SKM-1 (cell line): ENCODE measurements at regions not wholly inside any gene's neighbourhood (a gene's known extent, or its start where the extent isn't known, plus 50 kb on each side); places are given as distances from the start of the nearest gene placed in this dataset.
"Not testable (repeated sequence)": the region's sequence is repeated elsewhere in the genome, so short reads cannot be mapped to it uniquely, and the experiment has no call there.

Experiments
- DNase-seq: peaks from one replicate; lab custom pipeline; 2025; ENCODE audit not compliant: unreplicated experiment; lab: John Stamatoyannopoulos, UW

GRCh38 chr22:26804315-26804714 lies 146.9 kb downstream of the MIAT start:
- no peak for DNase-seq

- DNase-seq, result no peak
Measured at GRCh38 chr22:26804911-26805539, 147.6 kb downstream of the MIAT start.

- DNase-seq, result no peak
Measured at GRCh38 chr22:26806445-26807175, 149.2 kb downstream of the MIAT start.

DNA sequence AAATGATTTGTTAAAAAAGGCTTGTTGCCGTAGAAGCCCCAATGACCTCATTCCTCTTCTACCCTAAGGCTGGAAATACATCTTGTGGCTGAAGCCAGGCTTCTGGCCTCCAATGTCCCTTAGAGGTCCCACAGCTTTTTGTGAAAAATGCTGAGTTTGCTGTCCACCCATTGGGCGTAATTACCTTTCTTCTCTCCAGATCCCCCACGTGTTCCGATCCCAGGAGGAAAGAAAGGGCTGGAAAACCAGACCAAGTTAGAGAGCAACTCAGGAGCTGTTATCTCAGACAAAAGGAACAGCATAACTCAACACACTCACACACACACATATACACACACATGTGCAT lies 154.2 kb downstream of the MIAT start:
- DNase-seq, result no peak

GRCh38 chr22:26812731-26813130 lies 155.3 kb downstream of the MIAT start:
- no peak for DNase-seq

- no peak for DNase-seq
Measured at GRCh38 chr22:26816726-26817125, 159.3 kb downstream of the MIAT start.

GRCh38 chr22:26817926-26818325 lies 160.5 kb downstream of the MIAT start:
- DNase-seq, result no peak

GRCh38 chr22:26821854-26822253 lies 164.5 kb downstream of the MIAT start:
- DNase-seq, result no peak

DNA sequence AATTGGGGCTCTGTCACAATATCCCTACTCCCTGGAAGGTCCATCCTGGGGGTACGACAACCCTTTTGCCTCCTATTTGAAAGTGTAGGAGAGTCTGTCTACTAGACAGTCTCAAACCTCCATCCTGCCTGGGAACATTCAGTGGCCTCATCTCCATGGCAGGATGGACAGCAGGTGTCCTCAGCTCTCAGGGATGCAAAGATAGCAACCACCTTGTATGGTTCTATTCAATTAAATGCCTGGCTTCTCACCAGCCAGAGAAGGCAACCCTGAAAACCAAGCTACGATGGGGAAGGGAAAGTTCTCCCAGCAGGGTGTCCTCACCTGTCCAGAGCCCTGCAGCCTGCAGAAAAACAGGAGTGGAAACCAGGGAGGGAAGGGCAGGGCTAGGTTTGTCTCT lies 164.9 kb downstream of the MIAT start:
- no peak for DNase-seq

DNA sequence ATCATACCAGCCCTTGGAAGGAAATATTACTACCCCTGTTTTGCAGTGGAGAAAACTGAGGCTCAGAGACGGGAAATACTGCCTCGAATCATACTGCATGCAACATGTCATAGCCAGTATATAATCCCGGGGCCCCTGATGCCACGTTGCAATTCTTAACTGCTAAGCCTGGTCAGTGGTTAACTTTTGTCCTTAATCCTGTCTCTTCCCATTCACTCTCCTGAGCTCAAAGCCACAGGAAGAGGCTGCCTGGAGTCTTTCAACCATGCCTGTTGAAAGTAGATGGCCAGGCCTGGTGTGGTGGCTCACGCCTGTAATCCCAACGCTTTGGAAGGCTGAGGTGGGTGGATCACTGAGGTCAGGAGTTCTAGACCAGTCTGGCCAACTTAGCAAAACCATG lies 166.6 kb downstream of the MIAT start:
- DNase-seq, result no peak

DNA sequence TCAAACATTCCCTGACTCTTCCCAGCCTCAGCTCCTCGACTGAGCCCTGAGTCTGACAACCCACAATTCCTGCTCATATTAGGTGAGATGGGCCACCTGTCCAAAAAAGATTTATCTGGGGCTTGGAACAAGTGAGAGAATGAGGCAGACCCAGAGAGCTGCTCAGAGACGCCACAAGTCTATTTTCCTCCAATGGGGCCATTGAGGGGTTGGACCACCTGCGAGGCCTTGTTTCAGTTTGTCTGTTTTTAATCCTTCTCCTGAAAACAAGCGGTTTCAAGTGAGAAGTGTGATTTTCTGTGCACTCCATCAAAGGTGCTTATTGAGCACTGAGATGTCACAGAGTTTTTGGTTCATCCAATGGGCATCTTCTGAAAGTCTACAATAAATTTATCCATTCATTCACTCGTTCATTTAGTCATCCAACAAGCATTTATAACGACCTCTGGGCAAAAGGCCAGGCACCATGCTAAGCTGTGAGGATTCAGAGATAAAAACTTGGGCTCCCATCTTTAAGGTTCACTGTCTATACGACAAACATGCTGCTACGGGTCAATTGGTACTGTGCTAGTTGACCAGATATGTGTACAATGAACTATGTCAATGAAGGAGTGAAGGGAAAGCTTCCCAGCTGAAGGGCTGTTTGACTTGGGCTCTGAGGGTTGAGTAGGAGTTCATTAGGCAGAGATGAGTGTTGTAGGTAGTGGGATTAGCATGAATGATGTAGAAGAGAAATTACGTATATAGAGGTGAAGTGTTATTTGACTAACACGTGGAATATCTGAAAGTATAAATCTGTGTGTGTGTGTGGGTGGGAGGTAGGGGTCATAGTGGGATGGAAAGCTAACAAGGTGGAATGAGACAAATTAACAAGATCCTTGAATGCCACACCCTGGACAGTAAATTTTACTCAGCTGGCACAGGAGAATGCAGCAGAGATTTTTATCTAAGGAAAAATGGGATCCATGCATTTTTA lies 168.9 kb downstream of the MIAT start:
- DNase-seq, result no peak

- DNase-seq, result no peak
Measured at GRCh38 chr22:26827611-26828010, 170.2 kb downstream of the MIAT start.

DNA sequence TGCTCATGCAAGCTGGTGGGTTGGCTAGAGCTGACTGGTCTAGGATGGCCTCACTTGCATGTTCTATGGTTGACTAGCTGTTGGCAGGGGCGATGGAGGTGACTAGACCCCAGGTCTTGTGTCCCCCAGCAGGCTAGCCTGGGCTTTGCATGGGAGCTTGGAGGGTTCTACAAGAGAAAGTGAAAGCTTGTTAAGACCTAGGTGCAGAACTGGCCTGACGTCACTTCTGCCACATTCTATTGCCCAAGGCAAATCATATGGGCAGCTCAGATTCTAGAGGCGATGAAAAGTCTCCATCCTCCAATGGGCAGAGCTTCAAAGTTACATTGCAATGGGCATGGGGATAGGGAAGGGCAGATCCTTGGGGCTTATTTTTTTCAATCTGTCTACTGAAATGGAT lies 170.9 kb downstream of the MIAT start:
- DNase-seq, result no peak

- no peak for DNase-seq
Measured at GRCh38 chr22:26830837-26831236, 173.4 kb downstream of the MIAT start.

DNA sequence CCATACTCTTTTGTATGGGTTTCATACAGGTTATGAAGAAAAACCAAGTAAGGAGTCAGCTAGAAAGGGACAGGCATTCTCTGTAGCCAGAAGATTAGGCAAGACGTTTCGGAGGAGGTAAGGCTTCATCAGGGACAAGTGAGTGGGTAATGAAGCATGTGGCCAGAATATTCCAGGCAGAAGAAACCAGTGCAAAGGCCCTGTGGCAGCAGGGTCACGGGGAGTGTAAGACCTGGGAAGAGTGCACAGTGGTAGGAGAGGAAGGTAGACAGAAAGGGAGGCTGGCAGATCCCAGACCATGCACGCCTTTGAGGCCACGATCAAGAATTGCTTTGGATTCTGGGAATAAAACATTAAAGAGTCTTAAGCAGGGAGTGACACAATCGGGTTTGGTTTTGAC lies 177.6 kb downstream of the MIAT start:
- DNase-seq, result no peak

DNA sequence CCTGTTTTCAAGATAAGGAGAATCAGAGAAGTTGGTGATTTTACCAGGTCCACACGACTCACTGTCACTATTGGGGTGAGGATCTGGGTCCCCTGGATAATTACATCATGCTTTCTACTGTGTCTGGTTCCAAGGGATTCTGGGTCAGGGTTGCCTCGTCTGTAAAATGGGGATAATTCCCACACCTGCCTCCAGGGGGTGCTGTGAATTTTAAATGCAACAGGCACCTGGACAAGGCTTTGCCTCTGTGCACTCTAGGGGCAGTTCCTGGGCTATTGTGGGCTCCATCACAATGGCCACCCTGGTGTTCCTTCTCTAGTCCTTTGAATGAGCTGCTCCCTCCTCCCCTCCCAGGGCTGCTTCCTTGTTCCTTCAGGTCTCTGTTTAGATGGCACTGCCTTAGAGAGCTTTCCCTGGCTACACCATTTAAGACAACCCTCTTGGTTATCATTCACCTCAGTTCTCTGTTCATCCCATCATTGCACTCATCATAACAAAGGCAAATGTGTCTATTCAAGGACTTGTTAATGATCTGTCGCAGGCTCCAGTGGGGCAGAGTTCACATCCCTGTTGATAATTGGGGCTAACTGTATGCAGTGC lies 178.6 kb downstream of the MIAT start:
- peak; percentile 12 for DNase-seq

- DNase-seq, result no peak
Measured at GRCh38 chr22:26837784-26838470, 180.5 kb downstream of the MIAT start.

DNA sequence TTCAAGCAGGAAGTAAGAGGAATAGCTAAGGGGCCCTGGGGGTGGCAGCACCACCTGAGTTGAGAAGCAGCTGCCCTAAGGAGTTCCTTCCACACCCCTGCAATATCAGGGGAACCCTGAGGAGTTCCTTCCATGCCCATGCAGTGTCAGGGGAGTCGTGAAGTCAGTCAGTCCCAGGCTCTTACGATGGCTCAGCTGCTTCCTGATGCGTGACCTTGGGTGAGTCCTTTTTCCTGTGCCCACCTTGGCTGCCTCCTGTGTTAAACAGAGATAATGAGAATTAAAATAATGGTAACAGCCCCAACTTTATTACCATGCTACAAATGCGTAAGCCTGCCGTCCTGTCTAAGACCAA lies 181.1 kb downstream of the MIAT start:
- DNase-seq, result no peak

GRCh38 chr22:26839216-26839615 lies 181.8 kb downstream of the MIAT start:
- DNase-seq, result no peak

DNA sequence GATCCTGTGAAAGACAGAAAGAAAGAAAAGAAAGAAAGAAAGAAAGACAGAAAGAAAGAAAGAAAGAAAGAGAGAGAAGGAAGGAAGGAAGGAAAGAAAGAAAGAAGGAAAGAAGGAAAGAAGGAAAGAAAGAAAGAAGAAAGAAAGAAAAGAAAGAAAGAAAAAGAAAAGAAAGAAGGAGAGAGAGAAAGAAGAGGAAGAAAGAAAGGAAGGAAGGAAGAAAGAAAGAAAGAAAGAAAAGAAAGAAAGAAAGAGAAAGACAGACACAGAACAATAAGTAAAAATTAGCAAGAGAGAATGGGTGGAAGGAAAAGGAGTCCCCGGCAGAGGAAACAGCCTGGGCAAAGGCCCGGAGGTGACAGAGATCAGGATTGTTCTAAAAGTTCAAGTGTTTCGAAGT lies 183.4 kb downstream of the MIAT start:
- DNase-seq, result not testable (repeated sequence)

GRCh38 chr22:26842103-26842502 lies 184.7 kb downstream of the MIAT start:
- no peak for DNase-seq
